ENCODE measurements at regions not wholly inside any gene's neighbourhood (a gene's known extent, or its start where the extent isn't known, plus 50 kb on each side); places are given as distances from the start of the nearest gene placed in this dataset.
"Not testable (repeated sequence)": the region's sequence is repeated elsewhere in the genome, so short reads cannot be mapped to it uniquely, and the experiment has no call there.

GRCh38 chr9:63804205-63804604, 1480.8 kb downstream of the FOXD4L5 start:
- H3K9me3 Mint-ChIP-seq, result peaks cover 24% of the 10 kb centered on the region
- H3K27ac Mint-ChIP-seq; ATAC-seq (ENCODE audit: low read depth); H3K36me3 Mint-ChIP-seq (ENCODE audit: low read depth); H3K4me1 Mint-ChIP-seq; POLR2A ChIA-PET; H3K27me3 Mint-ChIP-seq; DNase-seq; intact Hi-C loops (cut with micrococcal nuclease); CTCF ChIA-PET; H3K4me3 Mint-ChIP-seq: not testable (repeated sequence)

DNA sequence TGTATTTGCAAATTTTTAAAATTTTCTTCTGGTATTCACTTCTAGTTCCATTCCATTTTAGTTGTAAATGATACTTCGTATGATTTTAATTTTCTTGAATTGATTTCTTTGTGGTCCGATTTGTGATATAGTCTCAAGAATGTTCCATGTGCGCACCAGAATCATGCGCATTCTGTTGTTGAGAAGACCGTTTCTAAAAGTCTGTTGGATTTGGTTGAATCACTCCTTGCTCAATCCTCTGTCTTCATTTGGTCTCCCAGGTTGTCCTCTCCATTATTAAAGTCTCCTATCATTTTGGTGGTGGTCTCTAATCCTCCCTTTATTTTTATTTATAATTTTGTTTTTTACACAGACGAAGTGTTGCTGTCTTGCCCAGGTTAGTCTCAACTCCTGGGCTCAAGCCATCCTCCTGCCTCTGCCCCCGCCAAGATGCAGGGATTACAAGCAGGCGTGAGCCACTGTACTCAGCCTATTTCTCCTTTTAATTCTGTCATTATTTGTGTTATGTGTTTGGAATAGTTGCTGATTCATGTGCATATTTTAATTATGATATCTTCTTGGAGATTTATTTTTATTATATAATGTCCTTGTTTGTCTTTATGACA, 1490.8 kb downstream of the FOXD4L5 start:
- CTCF ChIA-PET; H3K36me3 Mint-ChIP-seq (ENCODE audit: low read depth): not testable (repeated sequence)

DNA sequence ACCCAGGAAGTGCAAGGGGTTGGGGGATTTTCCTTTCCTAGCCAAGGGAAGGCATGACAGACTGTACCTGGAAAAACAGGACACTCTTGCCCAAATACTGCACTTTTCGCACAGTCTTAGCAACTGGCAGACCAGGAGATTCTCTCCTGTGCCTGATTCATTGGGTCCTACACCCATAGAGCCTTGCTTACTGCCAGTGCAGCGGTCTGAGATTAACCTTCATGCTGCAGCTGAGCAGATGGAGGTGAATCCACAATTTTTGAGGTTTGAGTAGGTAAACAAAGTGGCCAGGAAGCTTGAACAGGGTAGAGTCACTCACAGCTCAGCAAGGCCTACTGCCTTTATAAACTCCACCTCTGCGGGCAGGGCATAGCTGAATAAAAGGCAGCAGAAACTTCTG, 1497.6 kb downstream of the FOXD4L5 start:
- H3K27me3 Mint-ChIP-seq; H3K4me1 Mint-ChIP-seq; ATAC-seq (ENCODE audit: low read depth); DNase-seq; H3K36me3 Mint-ChIP-seq (ENCODE audit: low read depth); H3K27ac Mint-ChIP-seq; POLR2A ChIA-PET; CTCF ChIA-PET; H3K4me3 Mint-ChIP-seq; intact Hi-C loops (cut with micrococcal nuclease): not testable (repeated sequence)
- H3K9me3 Mint-ChIP-seq, result peaks cover 13% of the 10 kb centered on the region

More for the DNA sequence above, 1490.8 kb downstream of the FOXD4L5 start:
- ATAC-seq (ENCODE audit: low read depth); POLR2A ChIA-PET; DNase-seq; H3K4me1 Mint-ChIP-seq; H3K27me3 Mint-ChIP-seq; H3K4me3 Mint-ChIP-seq; H3K27ac Mint-ChIP-seq; intact Hi-C loops (cut with micrococcal nuclease): not testable (repeated sequence)
- peaks cover 21% of the 10 kb centered on the region for H3K9me3 Mint-ChIP-seq

DNA sequence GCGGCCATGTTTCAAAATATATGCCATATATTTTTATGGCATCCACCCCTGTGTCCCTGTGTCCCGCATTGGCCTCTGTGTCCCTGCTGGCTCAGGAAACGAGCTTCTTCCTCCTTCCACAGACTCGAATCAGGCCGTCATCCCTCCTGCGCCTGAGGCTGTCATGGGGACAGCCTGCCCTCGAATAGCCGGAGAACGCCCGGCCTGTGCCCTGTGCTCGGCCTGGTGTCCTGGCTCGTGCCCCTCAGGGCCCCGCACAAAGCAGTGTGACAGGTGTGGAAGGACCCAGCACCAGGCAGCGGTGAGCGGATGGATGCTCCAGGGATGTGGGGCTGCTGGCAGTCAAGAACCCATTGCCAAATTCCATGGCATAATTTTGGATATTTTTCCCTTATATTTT, 1500.0 kb downstream of the FOXD4L5 start:
- H3K4me1 Mint-ChIP-seq; DNase-seq; ATAC-seq (ENCODE audit: low read depth); H3K27ac Mint-ChIP-seq; POLR2A ChIA-PET; H3K27me3 Mint-ChIP-seq; H3K4me3 Mint-ChIP-seq; H3K36me3 Mint-ChIP-seq (ENCODE audit: low read depth); H3K9me3 Mint-ChIP-seq; intact Hi-C loops (cut with micrococcal nuclease); CTCF ChIA-PET: not testable (repeated sequence)

- H3K27me3 Mint-ChIP-seq; H3K36me3 Mint-ChIP-seq (ENCODE audit: low read depth); H3K4me3 Mint-ChIP-seq; H3K9me3 Mint-ChIP-seq; CTCF ChIA-PET; intact Hi-C loops (cut with micrococcal nuclease); DNase-seq; ATAC-seq (ENCODE audit: low read depth); H3K27ac Mint-ChIP-seq; H3K4me1 Mint-ChIP-seq; POLR2A ChIA-PET: not testable (repeated sequence)
These were observed 1500.6 kb downstream of the FOXD4L5 start for GRCh38 chr9:63784421-63784820.

- H3K4me3 Mint-ChIP-seq; H3K27me3 Mint-ChIP-seq; DNase-seq; POLR2A ChIA-PET; H3K36me3 Mint-ChIP-seq (ENCODE audit: low read depth); CTCF ChIA-PET; H3K9me3 Mint-ChIP-seq; H3K4me1 Mint-ChIP-seq; H3K27ac Mint-ChIP-seq; intact Hi-C loops (cut with micrococcal nuclease): not testable (repeated sequence)
- ATAC-seq (ENCODE audit: low read depth), result peak; percentile 26
These were observed 1503.1 kb downstream of the FOXD4L5 start for GRCh38 chr9:63781817-63782439.

DNA sequence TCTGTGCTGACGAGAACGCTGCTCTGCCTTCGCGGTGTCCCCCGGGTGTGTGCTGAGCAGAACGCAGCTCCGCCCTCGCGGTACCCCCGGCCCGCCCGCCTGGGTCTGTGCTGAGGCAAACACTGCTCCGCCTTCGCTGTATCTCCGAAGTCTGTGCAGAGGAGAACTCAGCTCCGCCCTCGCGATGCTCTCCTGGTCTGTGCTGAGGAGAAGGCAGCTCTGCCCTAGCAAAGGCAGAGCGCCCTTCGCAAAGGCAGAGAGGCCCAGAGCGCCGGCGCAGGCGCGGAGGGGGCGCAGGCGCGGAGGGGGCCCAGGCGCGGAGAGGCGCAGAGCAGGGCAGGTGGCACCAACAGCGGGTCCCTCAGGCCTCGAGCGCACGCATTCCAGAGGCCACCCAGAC, 1503.6 kb downstream of the FOXD4L5 start:
- not testable (repeated sequence) for H3K27me3 Mint-ChIP-seq

GRCh38 chr9:63776220-63776619, 1508.8 kb downstream of the FOXD4L5 start:
- H3K27me3 Mint-ChIP-seq; H3K4me1 Mint-ChIP-seq; intact Hi-C loops (cut with micrococcal nuclease); POLR2A ChIA-PET; CTCF ChIA-PET; DNase-seq; H3K9me3 Mint-ChIP-seq; H3K27ac Mint-ChIP-seq; H3K36me3 Mint-ChIP-seq (ENCODE audit: low read depth); H3K4me3 Mint-ChIP-seq; ATAC-seq (ENCODE audit: low read depth): not testable (repeated sequence)

More for the DNA sequence above, 1503.6 kb downstream of the FOXD4L5 start:
- H3K9me3 Mint-ChIP-seq; intact Hi-C loops (cut with micrococcal nuclease); DNase-seq; POLR2A ChIA-PET; CTCF ChIA-PET; H3K27ac Mint-ChIP-seq; H3K36me3 Mint-ChIP-seq (ENCODE audit: low read depth); H3K4me3 Mint-ChIP-seq; H3K4me1 Mint-ChIP-seq: not testable (repeated sequence)
- peak; percentile 99 for ATAC-seq (ENCODE audit: low read depth)

- DNase-seq; H3K4me3 Mint-ChIP-seq; H3K9me3 Mint-ChIP-seq; H3K36me3 Mint-ChIP-seq (ENCODE audit: low read depth); POLR2A ChIA-PET; CTCF ChIA-PET; H3K4me1 Mint-ChIP-seq; H3K27me3 Mint-ChIP-seq; intact Hi-C loops (cut with micrococcal nuclease); ATAC-seq (ENCODE audit: low read depth); H3K27ac Mint-ChIP-seq: not testable (repeated sequence)
These were observed 1510.0 kb downstream of the FOXD4L5 start for GRCh38 chr9:63775092-63775426.

DNA sequence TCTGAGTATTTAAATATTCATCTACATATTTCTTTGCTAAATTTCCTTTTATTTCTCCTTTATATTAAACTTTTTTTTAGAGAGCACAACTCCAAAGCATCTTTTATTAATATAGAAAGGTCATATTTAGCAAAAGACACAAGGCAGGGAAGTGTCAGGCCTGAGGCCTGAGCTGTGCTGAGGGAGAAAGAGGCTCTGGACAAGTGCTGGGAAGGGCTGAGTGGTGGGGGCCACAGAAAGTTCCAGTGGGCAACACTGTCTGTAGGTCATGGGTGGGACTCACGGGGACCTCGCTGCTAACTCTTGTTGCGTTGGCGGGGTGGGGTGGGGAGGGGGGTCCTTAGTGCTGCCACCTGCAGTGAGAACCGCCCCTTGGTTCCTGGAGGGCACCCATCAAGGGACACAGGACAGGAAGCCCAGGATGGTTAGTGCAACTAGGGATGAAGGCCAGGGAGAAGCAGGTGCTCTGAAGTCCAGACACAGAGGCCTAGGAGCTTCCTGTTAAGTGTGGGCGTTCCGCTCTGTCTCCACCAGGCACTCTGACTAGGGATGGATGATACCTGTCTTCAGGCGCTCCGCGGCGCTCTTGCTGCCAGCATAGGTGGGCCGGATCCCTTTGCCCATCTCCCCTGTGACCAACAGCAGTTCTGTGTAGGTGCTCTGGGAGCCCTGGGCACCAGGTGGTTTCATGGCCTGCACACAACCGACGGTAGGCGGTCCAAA, 1510.5 kb downstream of the FOXD4L5 start:
- intact Hi-C loops (cut with micrococcal nuclease); H3K27ac Mint-ChIP-seq; H3K27me3 Mint-ChIP-seq: not testable (repeated sequence)

GRCh38 chr9:63762230-63762629, 1522.8 kb downstream of the FOXD4L5 start:
- ATAC-seq (ENCODE audit: low read depth); CTCF ChIA-PET; DNase-seq; POLR2A ChIA-PET; H3K27ac Mint-ChIP-seq; H3K27me3 Mint-ChIP-seq; H3K4me3 Mint-ChIP-seq; H3K4me1 Mint-ChIP-seq; H3K9me3 Mint-ChIP-seq; intact Hi-C loops (cut with micrococcal nuclease); H3K36me3 Mint-ChIP-seq (ENCODE audit: low read depth): not testable (repeated sequence)

More for the DNA sequence above, 1510.5 kb downstream of the FOXD4L5 start:
- POLR2A ChIA-PET; ATAC-seq (ENCODE audit: low read depth); H3K4me3 Mint-ChIP-seq; H3K4me1 Mint-ChIP-seq; CTCF ChIA-PET; H3K9me3 Mint-ChIP-seq; H3K36me3 Mint-ChIP-seq (ENCODE audit: low read depth); DNase-seq: not testable (repeated sequence)

- H3K4me1 Mint-ChIP-seq; CTCF ChIA-PET; ATAC-seq (ENCODE audit: low read depth); H3K27me3 Mint-ChIP-seq; H3K36me3 Mint-ChIP-seq (ENCODE audit: low read depth); DNase-seq; intact Hi-C loops (cut with micrococcal nuclease); H3K4me3 Mint-ChIP-seq; H3K27ac Mint-ChIP-seq; POLR2A ChIA-PET; H3K9me3 Mint-ChIP-seq: not testable (repeated sequence)
These were observed 1556.0 kb downstream of the FOXD4L5 start for GRCh38 chr9:63729021-63729420.
